Hepatocyte (in vitro differentiated cells): ENCODE measurements at regions not wholly inside any gene's neighbourhood (a gene's known extent, or its start where the extent isn't known, plus 50 kb on each side); places are given as distances from the start of the nearest gene placed in this dataset.

ENCODE experiments used
- DNase-seq: peaks from one replicate; pipeline ENCODE4 v3.0.0-alpha.2; 2016; ENCODE audit warnings: low spot score
- H2AFZ ChIP-seq: fragments of 200-600 bp; sonication (generic); 2 replicates; pipeline ENCODE4 v1.6.0; 2016; ENCODE audit warnings: antibody characterized with exemption, mild to moderate bottlenecking
- H3K27ac ChIP-seq: fragments of 200-600 bp; sonication (generic); 2 replicates; pipeline ENCODE4 v1.5.1; 2016; ENCODE audit warnings: mild to moderate bottlenecking
- H3K27me3 ChIP-seq: fragments of 200-600 bp; sonication (generic); 2 replicates; pipeline ENCODE4 v1.6.1; 2016
- H3K36me3 ChIP-seq: fragments of 200-600 bp; sonication (generic); replicated peaks from 2 replicates; pipeline ENCODE4 v1.5.1; 2016; ENCODE audit warnings: low read depth; ENCODE audit not compliant: insufficient read depth
- H3K4me1 ChIP-seq: fragments of 200-600 bp; sonication (generic); 2 replicates; pipeline ENCODE4 v1.5.1; 2016; ENCODE audit warnings: mild to moderate bottlenecking, moderate library complexity; ENCODE audit not compliant: insufficient read depth
- H3K4me2 ChIP-seq: fragments of 200-600 bp; sonication (generic); 2 replicates; pipeline ENCODE4 v1.6.0; 2016
- H3K4me3 ChIP-seq: fragments of 200-600 bp; sonication (generic); 2 replicates; pipeline ENCODE4 v1.5.1; 2016; ENCODE audit warnings: mild to moderate bottlenecking
- H3K79me2 ChIP-seq: fragments of 200-600 bp; sonication (generic); 2 replicates; pipeline ENCODE4 v1.6.0; 2017; ENCODE audit warnings: mild to moderate bottlenecking
- H3K9me2 ChIP-seq: fragments of 200-600 bp; sonication (generic); replicated peaks from 2 replicates; pipeline ENCODE4 v1.6.0; 2017; ENCODE audit warnings: mild to moderate bottlenecking; ENCODE audit not compliant: insufficient read depth
- H3K9me3 ChIP-seq: fragments of 200-600 bp; sonication (generic); 2 replicates; pipeline ENCODE4 v1.5.1; 2016; ENCODE audit warnings: low read depth, mild to moderate bottlenecking
- H4K20me1 ChIP-seq: fragments of 200-600 bp; sonication (generic); 2 replicates; pipeline ENCODE4 v1.6.0; 2016; ENCODE audit warnings: mild to moderate bottlenecking; ENCODE audit not compliant: insufficient read depth, poor library complexity, severe bottlenecking
- EZH2 ChIP-seq: fragments of 200-600 bp; sonication (generic); IDR thresholded peaks from 2 replicates; pipeline ENCODE4 v1.6.1; 2016; ENCODE audit warnings: antibody characterized with exemption, mild to moderate bottlenecking, borderline replicate concordance
- EZH2phosphoT487 ChIP-seq: fragments of 200-600 bp; sonication (generic); IDR thresholded peaks from one replicate; pipeline ENCODE4 v1.6.1; 2018; ENCODE audit warnings: antibody characterized with exemption, mild to moderate bottlenecking, low read depth, moderate library complexity; ENCODE audit not compliant: unreplicated experiment, severe bottlenecking
- WGBS: methylation state at CpG from one replicate; pipeline ENCODE4 v1.1.6; 2016; ENCODE audit warnings: low lambda C conversion rate; ENCODE audit errors: missing lambda C conversion rate; 5-methylcytosine and 5-hydroxymethylcytosine counted together
- TF ChIP-seq, protein P1 (sequence below): fragments of 200-600 bp; sonication (generic); IDR thresholded peaks from 2 replicates; pipeline ENCODE4 v1.5.1; 2016; ENCODE audit warnings: antibody characterized with exemption, mild to moderate bottlenecking; ENCODE audit not compliant: poor library complexity

DNA sequence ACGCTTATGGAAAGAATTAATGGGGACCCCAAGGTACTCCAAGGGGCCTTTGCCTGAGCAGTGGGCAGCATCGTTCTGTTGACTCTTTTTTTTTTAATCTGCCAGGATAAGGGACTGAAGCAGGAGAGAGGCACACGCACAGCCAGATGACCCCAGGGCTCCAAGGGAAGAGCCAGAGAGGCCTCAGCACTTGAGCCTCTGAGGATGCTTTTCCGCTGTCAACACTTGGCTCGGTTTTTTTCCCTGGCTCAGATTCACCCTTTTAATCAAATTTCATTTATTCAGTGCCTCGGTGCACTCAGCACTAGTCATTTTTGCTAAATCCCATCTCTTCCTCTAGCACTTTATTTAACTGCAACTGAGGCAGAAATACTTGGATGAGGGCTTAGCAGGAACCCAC is 226.3 kb downstream of the FGF9 start:
- Histone ChIP-seq H4K20me1 (no peaks in the 10 kb centered on the region), H3K4me2 (no peak overlapping the region), H3K27me3 (no peaks in the 10 kb centered on the region), H3K4me1 (peaks cover 5% of the 10 kb centered on the region), H3K9me3 (no peaks in the 10 kb centered on the region), H3K9me2 (no peaks in the 10 kb centered on the region), H3K4me3 (no peak overlapping the region), H3K79me2 (no peaks in the 10 kb centered on the region), H3K36me3 (no peaks in the 10 kb centered on the region), H2AFZ (no peak overlapping the region), H3K27ac (no peak overlapping the region)
- TF ChIP-seq EZH2phosphoT487 (no peak), EZH2 (no peak)
- TF ChIP-seq, protein P1, sequence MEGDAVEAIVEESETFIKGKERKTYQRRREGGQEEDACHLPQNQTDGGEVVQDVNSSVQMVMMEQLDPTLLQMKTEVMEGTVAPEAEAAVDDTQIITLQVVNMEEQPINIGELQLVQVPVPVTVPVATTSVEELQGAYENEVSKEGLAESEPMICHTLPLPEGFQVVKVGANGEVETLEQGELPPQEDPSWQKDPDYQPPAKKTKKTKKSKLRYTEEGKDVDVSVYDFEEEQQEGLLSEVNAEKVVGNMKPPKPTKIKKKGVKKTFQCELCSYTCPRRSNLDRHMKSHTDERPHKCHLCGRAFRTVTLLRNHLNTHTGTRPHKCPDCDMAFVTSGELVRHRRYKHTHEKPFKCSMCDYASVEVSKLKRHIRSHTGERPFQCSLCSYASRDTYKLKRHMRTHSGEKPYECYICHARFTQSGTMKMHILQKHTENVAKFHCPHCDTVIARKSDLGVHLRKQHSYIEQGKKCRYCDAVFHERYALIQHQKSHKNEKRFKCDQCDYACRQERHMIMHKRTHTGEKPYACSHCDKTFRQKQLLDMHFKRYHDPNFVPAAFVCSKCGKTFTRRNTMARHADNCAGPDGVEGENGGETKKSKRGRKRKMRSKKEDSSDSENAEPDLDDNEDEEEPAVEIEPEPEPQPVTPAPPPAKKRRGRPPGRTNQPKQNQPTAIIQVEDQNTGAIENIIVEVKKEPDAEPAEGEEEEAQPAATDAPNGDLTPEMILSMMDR = no peak
- no peak for DNase-seq
- 61% methylated on average over 6 of the region's 6 CpGs for WGBS

DNA sequence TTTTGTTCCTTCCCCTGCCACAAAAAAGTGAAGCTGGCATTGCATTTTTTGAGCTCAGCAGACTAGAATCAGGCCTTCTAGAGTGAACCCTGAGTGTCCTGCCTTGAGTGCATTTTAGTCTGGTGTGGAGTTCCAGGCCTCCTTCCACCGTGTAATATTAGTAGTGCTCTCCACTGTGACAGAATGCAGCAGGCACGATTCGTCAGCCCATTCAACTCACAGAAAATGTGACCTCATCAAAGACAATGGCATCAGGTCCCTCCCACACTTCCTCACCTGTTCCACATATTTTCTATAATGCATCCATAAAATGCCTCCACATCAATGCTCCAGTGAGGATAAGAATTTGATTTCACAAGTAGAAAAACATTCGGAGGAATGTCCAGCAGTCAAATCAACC is 227.6 kb downstream of the FGF9 start:
- no peaks in the 10 kb centered on the region for H4K20me1 ChIP-seq
- WGBS = 63% methylated on average over 4 of the region's 4 CpGs

DNA sequence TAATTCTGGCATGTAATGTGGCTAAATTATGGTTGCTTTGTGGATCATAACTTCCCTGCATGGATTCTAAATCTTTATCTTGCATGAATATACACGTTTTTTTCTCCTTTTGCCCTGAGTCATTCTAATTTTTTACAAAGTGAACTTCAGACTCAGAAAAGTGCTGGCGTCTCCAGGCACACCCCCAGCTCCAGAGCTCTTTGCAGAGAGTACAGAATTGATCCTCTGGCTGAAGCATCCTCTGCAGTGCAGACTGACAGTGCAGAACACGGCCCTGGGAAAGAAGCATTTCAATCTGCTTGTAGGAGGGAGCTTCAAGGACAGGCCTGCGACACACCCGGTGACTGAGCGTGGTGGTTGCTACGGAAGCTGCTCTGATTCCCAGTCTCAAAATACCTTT is 228.1 kb downstream of the FGF9 start:
- H3K4me2 ChIP-seq = peak overlapping the region; percentile 7
- H3K79me2 ChIP-seq = no peaks in the 10 kb centered on the region
- H3K27ac ChIP-seq = no peak overlapping the region
- H2AFZ ChIP-seq = no peak overlapping the region
- peak; percentile 47 for DNase-seq
- no peaks in the 10 kb centered on the region for H3K36me3 ChIP-seq
- H3K27me3 ChIP-seq = no peaks in the 10 kb centered on the region
- no peaks in the 10 kb centered on the region for H3K9me2 ChIP-seq
- H3K4me1 ChIP-seq = peaks cover 13% of the 10 kb centered on the region
- H3K9me3 ChIP-seq = no peaks in the 10 kb centered on the region
- TF ChIP-seq EZH2phosphoT487 = no peak
- TF ChIP-seq, protein P1 = no peak
- H4K20me1 ChIP-seq = no peaks in the 10 kb centered on the region
- no peak overlapping the region for H3K4me3 ChIP-seq
- 56% methylated on average over 7 of the region's 7 CpGs for WGBS

More for the DNA sequence above, 227.6 kb downstream of the FGF9 start:
- TF ChIP-seq EZH2phosphoT487 (no peak), EZH2 (no peak)
- Histone ChIP-seq H3K27ac (no peak overlapping the region), H2AFZ (no peak overlapping the region), H3K79me2 (no peaks in the 10 kb centered on the region), H3K9me3 (no peaks in the 10 kb centered on the region), H3K36me3 (no peaks in the 10 kb centered on the region), H3K4me3 (no peak overlapping the region), H3K27me3 (no peaks in the 10 kb centered on the region), H3K4me1 (peaks cover 13% of the 10 kb centered on the region), H3K4me2 (peak overlapping the region; percentile 7), H3K9me2 (no peaks in the 10 kb centered on the region)
- no peak for DNase-seq

DNA sequence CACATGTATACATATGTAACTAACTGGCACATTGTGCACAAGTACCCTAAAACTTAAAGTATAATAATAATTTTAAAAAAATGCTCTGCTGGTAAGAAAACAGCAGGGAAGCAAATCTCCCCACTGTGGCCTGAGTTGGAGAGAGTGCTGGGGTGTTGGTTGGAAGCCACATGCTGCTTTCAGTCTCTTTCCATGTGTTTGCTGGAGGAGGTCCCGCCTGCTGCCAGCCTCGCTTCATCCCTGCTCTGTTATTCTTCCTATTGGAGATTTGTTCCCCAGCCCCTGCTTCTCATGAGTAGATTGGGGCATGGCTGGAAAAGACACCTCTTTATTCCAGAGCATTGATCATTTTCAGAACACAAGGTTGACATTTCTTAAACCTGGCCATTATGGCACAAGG is 230.5 kb downstream of the FGF9 start:
- Histone ChIP-seq H3K4me1 (peaks cover 9% of the 10 kb centered on the region), H3K27me3 (no peaks in the 10 kb centered on the region), H3K9me2 (no peaks in the 10 kb centered on the region), H3K4me2 (no peak overlapping the region), H3K36me3 (no peaks in the 10 kb centered on the region), H2AFZ (no peak overlapping the region), H3K9me3 (no peaks in the 10 kb centered on the region), H3K27ac (no peak overlapping the region), H4K20me1 (no peaks in the 10 kb centered on the region), H3K4me3 (no peak overlapping the region), H3K79me2 (no peaks in the 10 kb centered on the region)
- WGBS = 96% methylated on average over 2 of the region's 2 CpGs
- no peak for DNase-seq
- no peak for TF ChIP-seq EZH2phosphoT487
- TF ChIP-seq, protein P1 = no peak
- TF ChIP-seq EZH2 = no peak
